ENCODE measurements at regions not wholly inside any gene's neighbourhood (a gene's known extent, or its start where the extent isn't known, plus 50 kb on each side); places are given as distances from the start of the nearest gene placed in this dataset.

- DNase-seq (ENCODE audit: low spot score), result no peak
- no peaks in the 10 kb centered on the region for H3K27me3 ChIP-seq (replicated peaks; ENCODE audit: insufficient read depth)
- H3K27ac ChIP-seq, result no peak overlapping the region
- 72% methylated on average over 2 of the region's 2 CpGs for WGBS
- H3K4me1 ChIP-seq (replicated peaks), result no peaks in the 10 kb centered on the region
- intact Hi-C loops (cut with DNase I), result no loop called here
- TF ChIP-seq CTCF (IDR thresholded peaks at IDR 0.05), result no peak
- TF ChIP-seq POLR2A (IDR thresholded peaks at IDR 0.05), result no peak
- H3K9me3 ChIP-seq, result no peaks in the 10 kb centered on the region
- H3K36me3 ChIP-seq, result no peaks in the 10 kb centered on the region
- H3K4me3 ChIP-seq, result no peak overlapping the region
Measured at GRCh38 chr12:39032448-39032847, 127.1 kb upstream of the CPNE8 start.

- Histone ChIP-seq H3K4me1 (replicated peaks) (no peaks in the 10 kb centered on the region), H3K27me3 (replicated peaks; ENCODE audit: insufficient read depth) (no peaks in the 10 kb centered on the region), H3K9me3 (no peaks in the 10 kb centered on the region), H3K36me3 (no peaks in the 10 kb centered on the region), H3K4me3 (no peak overlapping the region), H3K27ac (no peak overlapping the region)
- DNase-seq (ENCODE audit: low spot score), result no peak
- no peak for TF ChIP-seq POLR2AphosphoS5 (IDR thresholded peaks at IDR 0.05)
- no peak for TF ChIP-seq CTCF (IDR thresholded peaks at IDR 0.05)
- TF ChIP-seq POLR2A (IDR thresholded peaks at IDR 0.05), result no peak
- intact Hi-C loops (cut with DNase I), result no loop called here
Measured at GRCh38 chr12:39032034-39032433, 126.6 kb upstream of the CPNE8 start.

- intact Hi-C loops (cut with DNase I), result no loop called here
- Histone ChIP-seq H3K36me3 (no peaks in the 10 kb centered on the region), H3K27ac (no peak overlapping the region), H3K4me1 (replicated peaks) (no peaks in the 10 kb centered on the region), H3K9me3 (no peaks in the 10 kb centered on the region), H3K27me3 (replicated peaks; ENCODE audit: insufficient read depth) (no peaks in the 10 kb centered on the region), H3K4me3 (no peak overlapping the region)
- 47% methylated on average over 1 of the region's 1 CpG for WGBS
- no peak for TF ChIP-seq POLR2A (IDR thresholded peaks at IDR 0.05)
- TF ChIP-seq CTCF (IDR thresholded peaks at IDR 0.05), result no peak
- no peak for TF ChIP-seq POLR2AphosphoS5 (IDR thresholded peaks at IDR 0.05)
- no peak for DNase-seq (ENCODE audit: low spot score)
Measured at GRCh38 chr12:39028382-39028781, 123.0 kb upstream of the CPNE8 start.

- intact Hi-C loops (cut with DNase I), result no loop called here
- H3K4me1 ChIP-seq (replicated peaks), result no peaks in the 10 kb centered on the region
- no peaks in the 10 kb centered on the region for H3K36me3 ChIP-seq
- DNase-seq (ENCODE audit: low spot score), result no peak
- 72% methylated on average over 1 of the region's 1 CpG for WGBS
- no peaks in the 10 kb centered on the region for H3K27me3 ChIP-seq (replicated peaks; ENCODE audit: insufficient read depth)
- H3K9me3 ChIP-seq, result no peaks in the 10 kb centered on the region
- no peak overlapping the region for H3K27ac ChIP-seq
- no peak overlapping the region for H3K4me3 ChIP-seq
- TF ChIP-seq CTCF (IDR thresholded peaks at IDR 0.05), result no peak
- TF ChIP-seq POLR2AphosphoS5 (IDR thresholded peaks at IDR 0.05), result no peak
- no peak for TF ChIP-seq POLR2A (IDR thresholded peaks at IDR 0.05)
Measured at GRCh38 chr12:39012870-39013269, 107.5 kb upstream of the CPNE8 start.

GRCh38 chr12:39011166-39011565 lies 105.8 kb upstream of the CPNE8 start:
- no peaks in the 10 kb centered on the region for H3K27me3 ChIP-seq (replicated peaks; ENCODE audit: insufficient read depth)
- H3K9me3 ChIP-seq, result no peaks in the 10 kb centered on the region
- no peaks in the 10 kb centered on the region for H3K36me3 ChIP-seq
- H3K4me3 ChIP-seq, result no peak overlapping the region
- H3K4me1 ChIP-seq (replicated peaks), result no peaks in the 10 kb centered on the region
- no peak for DNase-seq (ENCODE audit: low spot score)
- TF ChIP-seq CTCF (IDR thresholded peaks at IDR 0.05) (no peak), POLR2AphosphoS5 (IDR thresholded peaks at IDR 0.05) (no peak), POLR2A (IDR thresholded peaks at IDR 0.05) (no peak)
- no peak overlapping the region for H3K27ac ChIP-seq
- intact Hi-C loops (cut with DNase I), result no loop called here
- 50% methylated on average over 2 of the region's 2 CpGs for WGBS
